ENCODE measurements at regions not wholly inside any gene's neighbourhood (a gene's known extent, or its start where the extent isn't known, plus 50 kb on each side); places are given as distances from the start of the nearest gene placed in this dataset.

GRCh38 chr21:27419153-27419552 is 452.3 kb upstream of the ADAMTS5 start:
- Histone ChIP-seq H3K36me3 (no peaks in the 10 kb centered on the region), H3K27me3 (ENCODE audit: low read depth) (no peaks in the 10 kb centered on the region), H3K4me3 (no peak overlapping the region), H3K9me3 (replicated peaks) (peaks cover 23% of the 10 kb centered on the region), H3K4me1 (peaks cover 23% of the 10 kb centered on the region), H3K27ac (replicated peaks) (peak overlapping the region; percentile 35)
- TF ChIP-seq CTCF (IDR thresholded peaks at IDR 0.05; ENCODE audit: borderline replicate concordance) = no peak
- DNase-seq = no peak
- intact Hi-C loops (cut with micrococcal nuclease) = no loop called here

- Histone ChIP-seq H3K4me1 (peaks cover 15% of the 10 kb centered on the region), H3K4me3 (no peak overlapping the region), H3K36me3 (no peaks in the 10 kb centered on the region), H3K27ac (replicated peaks) (no peak overlapping the region), H3K9me3 (replicated peaks) (peaks cover 27% of the 10 kb centered on the region), H3K27me3 (ENCODE audit: low read depth) (no peaks in the 10 kb centered on the region)
- TF ChIP-seq CTCF (IDR thresholded peaks at IDR 0.05; ENCODE audit: borderline replicate concordance) = no peak
- DNase-seq = no peak
- intact Hi-C loops (cut with micrococcal nuclease) = no loop called here
Measured at GRCh38 chr21:27418346-27418745, 451.5 kb upstream of the ADAMTS5 start.

GRCh38 chr21:27412530-27412929 is 445.6 kb upstream of the ADAMTS5 start:
- DNase-seq = no peak
- Histone ChIP-seq H3K4me1 (peaks cover 20% of the 10 kb centered on the region), H3K36me3 (no peaks in the 10 kb centered on the region), H3K9me3 (replicated peaks) (peaks cover 27% of the 10 kb centered on the region), H3K27ac (replicated peaks) (no peak overlapping the region), H3K27me3 (ENCODE audit: low read depth) (no peaks in the 10 kb centered on the region), H3K4me3 (no peak overlapping the region)
- intact Hi-C loops (cut with micrococcal nuclease) = no loop called here
- no peak for TF ChIP-seq CTCF (IDR thresholded peaks at IDR 0.05; ENCODE audit: borderline replicate concordance)

- intact Hi-C loops (cut with micrococcal nuclease) = no loop called here
- TF ChIP-seq CTCF (IDR thresholded peaks at IDR 0.05; ENCODE audit: borderline replicate concordance) = no peak
- Histone ChIP-seq H3K4me3 (no peak overlapping the region), H3K36me3 (no peaks in the 10 kb centered on the region), H3K4me1 (peaks cover 40% of the 10 kb centered on the region), H3K27ac (replicated peaks) (peak overlapping the region; percentile 7), H3K9me3 (replicated peaks) (peaks cover under 1% of the 10 kb centered on the region), H3K27me3 (ENCODE audit: low read depth) (no peaks in the 10 kb centered on the region)
- DNase-seq = no peak
Measured at GRCh38 chr21:27408826-27409225, 441.9 kb upstream of the ADAMTS5 start.

- no peaks in the 10 kb centered on the region for H3K9me3 ChIP-seq (replicated peaks)
- no peak for TF ChIP-seq CTCF (IDR thresholded peaks at IDR 0.05; ENCODE audit: borderline replicate concordance)
- DNase-seq = no peak
- no peaks in the 10 kb centered on the region for H3K36me3 ChIP-seq
- no peaks in the 10 kb centered on the region for H3K27me3 ChIP-seq (ENCODE audit: low read depth)
- H3K27ac ChIP-seq (replicated peaks) = peak overlapping the region; percentile 71
- intact Hi-C loops (cut with micrococcal nuclease) = no loop called here
- H3K4me3 ChIP-seq = no peak overlapping the region
- H3K4me1 ChIP-seq = peaks cover 32% of the 10 kb centered on the region
Measured at GRCh38 chr21:27407271-27407670, 440.4 kb upstream of the ADAMTS5 start.

Measured in left ventricle myocardium inferior (tissue), 1 donor.